ENCODE measurements at regions not wholly inside any gene's neighbourhood (a gene's known extent, or its start where the extent isn't known, plus 50 kb on each side); places are given as distances from the start of the nearest gene placed in this dataset.

- no peak for DNase-seq
Observed at GRCh38 chr6:78810698-78811097, 56.7 kb upstream of the IRAK1BP1 start.

All from activated CD4-positive, alpha-beta T cell treated with anti-CD3 and anti-CD28 coated beads, Interleukin-2, Interleukin-6, amounts not matched to agents 100 ng/mL and 50 ng/mL, durations not matched to agents 16 hours and 8 hours (primary cell).